IMR-90 (cell line): ENCODE measurements at regions not wholly inside any gene's neighbourhood (a gene's known extent, or its start where the extent isn't known, plus 50 kb on each side); places are given as distances from the start of the nearest gene placed in this dataset.
"Not testable (repeated sequence)": the region's sequence is repeated elsewhere in the genome, so short reads cannot be mapped to it uniquely, and the experiment has no call there.

Experiments
- ATAC-seq: fragments of 200-7000 bp; cut with Tn5 transposase; 2 replicates; pipeline ENCODE4 v1.9.1; 2020; ENCODE audit warnings: low read depth, mild to moderate bottlenecking, moderate library complexity
- BruUV-seq: library from RNA; stranded (reverse); fragments of 400-500 nt; replicated peaks from 2 replicates; lab custom pipeline; 2021; lab: Mats Ljungman, UMichigan
- CTCF ChIA-PET: fragments of 300-600 bp; formaldehyde crosslinking; extraction: SDS; loops from one replicate; lab custom pipeline; 2021; ENCODE audit warnings: antibody characterized with exemption; lab: Yijun Ruan, JAX
- POLR2A ChIA-PET: fragments of 300-600 bp; sonication (Branson Sonifier 250); formaldehyde crosslinking; loops from one replicate; lab custom pipeline; 2022; ENCODE audit warnings: antibody characterized with exemption; ENCODE audit not compliant: unreplicated experiment; lab: Charles Lee
- DNase-seq: peaks from one replicate; pipeline ENCODE4 v3.0.0; 2013
- H2AFZ ChIP-seq: replicated peaks from 2 replicates; pipeline ENCODE3; 2013; ENCODE audit warnings: low read length, mild to moderate bottlenecking; ENCODE audit not compliant: poor library complexity
- H2AK5ac ChIP-seq: 2 replicates; pipeline ENCODE4 v1.6.1; 2013; ENCODE audit warnings: low read depth, low read length, inconsistent platforms
- H2AK9ac ChIP-seq: replicated peaks from 2 replicates; pipeline ENCODE3; 2013; ENCODE audit warnings: mild to moderate bottlenecking, low read depth, low read length, moderate library complexity; ENCODE audit not compliant: poor library complexity
- H2BK120ac ChIP-seq: 2 replicates; pipeline ENCODE4 v1.6.1; 2013; ENCODE audit warnings: low read depth, low read length, inconsistent platforms
- H2BK15ac ChIP-seq: 3 replicates; pipeline ENCODE4 v1.6.1; 2013; ENCODE audit warnings: low read depth, low read length, inconsistent platforms
- H2BK20ac ChIP-seq: 2 replicates; pipeline ENCODE4 v1.6.1; 2013; ENCODE audit warnings: low read depth, mild to moderate bottlenecking, inconsistent platforms, low read length, moderate library complexity
- H2BK5ac ChIP-seq: 2 replicates; pipeline ENCODE4 v1.6.1; 2013; ENCODE audit warnings: mild to moderate bottlenecking, low read depth, low read length, inconsistent platforms; ENCODE audit not compliant: poor library complexity, severe bottlenecking
- H3K14ac ChIP-seq: replicated peaks from 2 replicates; pipeline ENCODE4 v1.6.1; 2013; ENCODE audit warnings: low read depth, low read length, inconsistent platforms
- H3K18ac ChIP-seq: 2 replicates; pipeline ENCODE4 v1.6.1; 2013; ENCODE audit warnings: low read depth, low read length, control low read depth
- H3K23ac ChIP-seq: 2 replicates; pipeline ENCODE4 v1.6.1; 2013; ENCODE audit warnings: low read depth, low read length, inconsistent platforms
- H3K27ac ChIP-seq: 2 replicates; pipeline ENCODE4 v1.5.1; 2013; ENCODE audit warnings: mild to moderate bottlenecking, control low read depth, low read length; ENCODE audit not compliant: insufficient read depth
- H3K27me3 ChIP-seq: 2 replicates; pipeline ENCODE4 v1.6.1; 2013; ENCODE audit warnings: low read length; ENCODE audit not compliant: control insufficient read depth, insufficient read depth
- H3K36me3 ChIP-seq: 2 replicates; pipeline ENCODE4 v1.6.1; 2013; ENCODE audit warnings: low read length, mixed read lengths; ENCODE audit not compliant: control insufficient read depth, insufficient read depth
- H3K4ac ChIP-seq: 2 replicates; pipeline ENCODE4 v1.6.1; 2013; ENCODE audit warnings: low read depth, low read length, inconsistent platforms
- H3K4me1 ChIP-seq: 2 replicates; pipeline ENCODE4 v1.6.1; 2013; ENCODE audit warnings: low read length, mixed read lengths; ENCODE audit not compliant: control insufficient read depth, insufficient read depth
- H3K4me2 ChIP-seq: 2 replicates; pipeline ENCODE4 v1.6.1; 2013; ENCODE audit warnings: low read depth, mild to moderate bottlenecking, control low read depth, low read length, moderate library complexity
- H3K4me3 ChIP-seq: 2 replicates; pipeline ENCODE4 v1.5.1; 2013; ENCODE audit warnings: low read depth, mild to moderate bottlenecking, control low read depth, low read length, moderate library complexity; ENCODE audit not compliant: insufficient read depth
- H3K56ac ChIP-seq: 2 replicates; pipeline ENCODE4 v1.6.1; 2013; ENCODE audit warnings: low read length, inconsistent platforms; ENCODE audit not compliant: insufficient read depth; ENCODE audit errors: extremely low read depth
- H3K79me1 ChIP-seq, 2 experiments: 2 replicates each; pipeline ENCODE4 v1.6.1; 2013; ENCODE audit warnings: low read length in 2 of 2, inconsistent platforms in 1 of 2, low read depth in 1 of 2
- H3K9ac ChIP-seq: 2 replicates; pipeline ENCODE4 v1.6.1; 2013; ENCODE audit warnings: low read depth, low read length, control low read depth
- H3K9me1 ChIP-seq: 2 replicates; pipeline ENCODE4 v1.6.1; 2013; ENCODE audit warnings: low read length, inconsistent platforms; ENCODE audit not compliant: insufficient read depth
- H3K9me3 ChIP-seq: 2 replicates; pipeline ENCODE4 v1.6.1; 2013; ENCODE audit warnings: low read length; ENCODE audit not compliant: control insufficient read depth, insufficient read depth
- H4K20me1 ChIP-seq: 2 replicates; pipeline ENCODE4 v1.6.1; 2013; ENCODE audit warnings: low read length, inconsistent platforms; ENCODE audit not compliant: insufficient read depth
- H4K5ac ChIP-seq: 2 replicates; pipeline ENCODE4 v1.6.1; 2013; ENCODE audit warnings: mild to moderate bottlenecking, low read depth, low read length, control low read depth
- H4K8ac ChIP-seq, 2 experiments: 2 replicates each; pipeline ENCODE4 v1.6.1; 2013; ENCODE audit warnings: low read depth in 2 of 2, low read length in 2 of 2, control low read depth in 1 of 2, inconsistent platforms in 1 of 2
- H4K91ac ChIP-seq: 2 replicates; pipeline ENCODE4 v1.6.1; 2013; ENCODE audit warnings: low read depth, low read length, inconsistent platforms; ENCODE audit not compliant: insufficient read depth
- POLR2A ChIP-seq: IDR thresholded peaks from 2 replicates; pipeline ENCODE4 v1.6.1; 2012; ENCODE audit warnings: mild to moderate bottlenecking, low read depth, low read length
- SMC3 ChIP-seq: fragments of 150-350 bp; IDR thresholded peaks from 2 replicates; pipeline ENCODE4 v1.6.1; 2016; ENCODE audit warnings: low read depth, mild to moderate bottlenecking, antibody characterized with exemption, low read length, moderate library complexity
- WGBS, 2 experiments: methylation state at CpG; one replicate each; pipeline versions ENCODE4 v1.1.5 to v1.1.7; 2013; ENCODE audit warnings: missing lambda C conversion rate in 2 of 2; ENCODE audit not compliant: insufficient read length in 1 of 2; ENCODE audit errors: extremely low coverage in 2 of 2; 5-methylcytosine and 5-hydroxymethylcytosine counted together
- dilution Hi-C: fragments of 300-500 bp; cut with HindIII; formaldehyde crosslinking; loops from one replicate; pipeline ENCODE4 v1.14.3; 2018; ENCODE audit warnings: low sequenced_read_pairs; ENCODE audit not compliant: unreplicated experiment
- in situ Hi-C: fragments of 300-500 bp; cut with MboI; formaldehyde crosslinking; loops from 3 replicates; pipeline ENCODE4 v1.14.3; 2019; ENCODE audit warnings: low sequenced_read_pairs, inconsistent platforms, mixed read lengths
- intact Hi-C: fragments of 100-400 bp; cut with micrococcal nuclease; formaldehyde crosslinking; loops from 2 replicates; pipeline ENCODE4 v1.10.0; 2022

DNA sequence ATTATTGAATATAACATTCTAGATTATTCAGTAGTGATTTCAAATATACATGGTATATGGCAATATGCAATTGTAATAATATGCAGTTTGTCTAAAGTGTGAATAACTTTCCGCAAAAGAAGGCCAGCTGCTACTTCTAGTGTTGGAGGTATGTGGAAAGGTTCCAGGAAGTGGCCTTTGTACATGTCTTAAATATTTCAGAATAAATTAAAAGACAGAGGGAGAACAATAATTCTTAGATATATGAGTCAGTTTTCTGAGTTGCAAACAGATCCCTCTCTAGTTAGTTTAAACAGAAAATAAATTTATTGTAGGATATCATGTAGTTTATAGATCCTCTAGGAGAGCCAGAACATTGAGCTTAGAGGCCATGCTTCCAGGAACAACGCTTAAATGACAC, 210.8 kb upstream of the ELL2 start:
- H2AK9ac ChIP-seq: no peak overlapping the region
- ChIA-PET CTCF (no interaction called here), POLR2A (no interaction called here)
- TF ChIP-seq SMC3 (no peak), POLR2A (no peak)
- peak overlapping the region; percentile 95 for H4K5ac ChIP-seq
- H3K4me2 ChIP-seq: peak overlapping the region; percentile 41; the same call in 1 of the 2 replicates
- H3K23ac ChIP-seq: peak overlapping the region; percentile 82; the same call in 1 of the 2 replicates
- peak overlapping the region; percentile 83 for H3K4ac ChIP-seq
- peak overlapping the region; percentile 74 for H3K14ac ChIP-seq
- H2BK5ac ChIP-seq: peak overlapping the region; percentile 94
- no peak overlapping the region for H3K4me3 ChIP-seq
- H2BK20ac ChIP-seq: peak overlapping the region; percentile 94
- peak overlapping the region; percentile 53; the same call in 1 of the 2 replicates for H3K9ac ChIP-seq
- H3K9me1 ChIP-seq: peaks cover 4% of the 10 kb centered on the region
- intact Hi-C loops (loop anchor here (10.0 kb wide), 3 partner anchors 82 to 162 kb away; no protein-coding TSS in a partner anchor), dilution Hi-C loops (no loop called here), in situ Hi-C loops (no loop called here)
- H3K9me3 ChIP-seq: no peaks in the 10 kb centered on the region
- H3K27me3 ChIP-seq: no peaks in the 10 kb centered on the region
- peaks cover 18% of the 10 kb centered on the region for H3K4me1 ChIP-seq
- peak; percentile 89 for DNase-seq
- H3K18ac ChIP-seq: peak overlapping the region; percentile 93
- peak overlapping the region; percentile 89; the same call in 2 of the 3 replicates for H2BK15ac ChIP-seq
- WGBS, 2 experiments: no CpG with 5 or more reads among the region's 2 CpGs
- H4K8ac ChIP-seq: peak overlapping the region; percentile 80 to 86
- peak overlapping the region; percentile 84 for H4K91ac ChIP-seq
- no TSS peak for BruUV-seq
- H3K36me3 ChIP-seq: no peaks in the 10 kb centered on the region
- no peaks in the 10 kb centered on the region for H4K20me1 ChIP-seq
- H3K27ac ChIP-seq: peak overlapping the region; percentile 99
- peak overlapping the region; percentile 88 for H2BK120ac ChIP-seq
- H2AK5ac ChIP-seq: peak overlapping the region; percentile 60
- H2AFZ ChIP-seq: no peak overlapping the region
- peak overlapping the region; percentile 77; the same call in 1 of the 2 replicates for H3K56ac ChIP-seq
- ATAC-seq: peak; percentile 83
- 0 out of 4 replicates have a peak, but pooled peaks cover 0 to 3% of the 10 kb centered on the region in 2 experiments for H3K79me1 ChIP-seq

DNA sequence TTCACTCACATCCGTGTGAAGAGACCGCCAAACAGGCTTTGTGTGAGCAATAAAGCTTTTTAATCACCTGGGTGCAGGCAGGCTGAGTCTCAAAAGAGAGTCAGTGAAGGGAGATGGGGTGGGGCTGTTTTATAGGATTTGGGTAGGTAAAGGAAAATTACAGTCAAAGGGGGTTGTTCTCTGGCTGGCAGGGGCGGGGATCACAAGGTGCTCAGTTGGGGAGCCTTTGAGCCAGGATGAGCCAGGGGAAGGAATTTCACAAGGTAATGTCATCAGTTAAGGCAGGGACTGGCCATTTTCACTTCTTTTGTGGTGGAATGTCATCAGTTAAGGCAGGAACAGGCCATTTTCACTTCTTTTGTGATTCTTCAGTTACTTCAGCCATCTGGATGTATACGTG, 210.3 kb upstream of the ELL2 start:
- H2AFZ ChIP-seq, POLR2A ChIA-PET, in situ Hi-C loops, H2AK9ac ChIP-seq, H3K4me2 ChIP-seq, H3K9me1 ChIP-seq, H3K9ac ChIP-seq, H3K56ac ChIP-seq, H3K79me1 ChIP-seq, DNase-seq, H3K23ac ChIP-seq, BruUV-seq, H3K9me3 ChIP-seq, H3K4me3 ChIP-seq, H3K36me3 ChIP-seq, H3K27me3 ChIP-seq, ATAC-seq, H3K14ac ChIP-seq, CTCF ChIA-PET, dilution Hi-C loops, H4K20me1 ChIP-seq: not testable (repeated sequence)
- no CpG with 5 or more reads among the region's 4 CpGs for WGBS, 2 experiments
- Histone ChIP-seq H3K18ac (peak overlapping the region; percentile 16), H4K8ac (peak overlapping the region; percentile 16 to 68; a peak in 3 of 4 replicates), H2AK5ac (peak overlapping the region; percentile 60), H4K91ac (peak overlapping the region; percentile 30; the same call in 1 of the 2 replicates), H4K5ac (peak overlapping the region; percentile 14), H3K4me1 (peaks cover 13% of the 10 kb centered on the region), H2BK5ac (peak overlapping the region; percentile 81), H2BK20ac (peak overlapping the region; percentile 84; the same call in 1 of the 2 replicates), H3K27ac (peak overlapping the region; percentile 78; the same call in 1 of the 2 replicates), H2BK15ac (peak overlapping the region; percentile 40; the same call in 1 of the 3 replicates), H2BK120ac (peak overlapping the region; percentile 67), H3K4ac (peak overlapping the region; percentile 71)
- intact Hi-C loops: loop anchor here (10.0 kb wide), 3 partner anchors 83 to 163 kb away; no protein-coding TSS in a partner anchor
